Fibroblast of lung (primary cell): ENCODE measurements at regions not wholly inside any gene's neighbourhood (a gene's known extent, or its start where the extent isn't known, plus 50 kb on each side); places are given as distances from the start of the nearest gene placed in this dataset.

ENCODE experiments used
- DNase-seq, 2 donors: peaks; one replicate each; pipeline versions ENCODE4 v3.0.0 to v3.0.0-alpha.2; 2010; ENCODE audit warnings: low read depth in 2 of 2
- H2AFZ ChIP-seq: 2 replicates; pipeline ENCODE4 v1.5.1; 2012; ENCODE audit warnings: low read length, control low read depth, inconsistent platforms
- H3K27ac ChIP-seq: 2 replicates; pipeline ENCODE4 v1.5.1; 2011; ENCODE audit warnings: low read length, control low read depth; ENCODE audit not compliant: insufficient read depth
- H3K27me3 ChIP-seq: 2 replicates; pipeline ENCODE4 v1.5.1; 2011; ENCODE audit warnings: mild to moderate bottlenecking, low read length; ENCODE audit not compliant: control insufficient read depth, insufficient read depth
- H3K36me3 ChIP-seq: 2 replicates; pipeline ENCODE4 v1.5.1; 2011; ENCODE audit warnings: low read length; ENCODE audit not compliant: control insufficient read depth, insufficient read depth
- H3K4me1 ChIP-seq: 2 replicates; pipeline ENCODE4 v1.5.1; 2011; ENCODE audit warnings: low read length; ENCODE audit not compliant: control insufficient read depth, insufficient read depth; ENCODE audit errors: extremely low read depth
- H3K4me2 ChIP-seq: 2 replicates; pipeline ENCODE4 v1.5.1; 2011; ENCODE audit warnings: low read length, control low read depth; ENCODE audit not compliant: insufficient read depth; ENCODE audit errors: extremely low read depth
- H3K4me3 ChIP-seq, 4 experiments: fragments of 200-600 bp in 1 of 4; sonication (generic) in 1 of 4; replicated peaks in 1 of 4; 2 replicates each; pipeline ENCODE4 v1.5.1; 2011 to 2016; ENCODE audit warnings: low read length in 4 of 4, low read depth in 3 of 4, mild to moderate bottlenecking in 3 of 4, control low read depth in 2 of 4, inconsistent platforms in 1 of 4, mixed read lengths in 1 of 4; ENCODE audit not compliant: insufficient read depth in 1 of 4; ENCODE audit errors: control extremely low read depth in 1 of 4
- H3K79me2 ChIP-seq: 2 replicates; pipeline ENCODE4 v1.5.1; 2012; ENCODE audit warnings: mild to moderate bottlenecking, low read length, inconsistent platforms; ENCODE audit not compliant: control insufficient read depth, insufficient read depth
- H3K9ac ChIP-seq: 2 replicates; pipeline ENCODE4 v1.5.1; 2011; ENCODE audit warnings: mild to moderate bottlenecking, low read length, control low read depth; ENCODE audit not compliant: insufficient read depth
- H3K9me3 ChIP-seq: 2 replicates; pipeline ENCODE4 v1.5.1; 2012; ENCODE audit warnings: low read depth, low read length; ENCODE audit not compliant: control insufficient read depth, insufficient read depth
- H4K20me1 ChIP-seq: 2 replicates; pipeline ENCODE4 v1.5.1; 2011; ENCODE audit warnings: low read length; ENCODE audit not compliant: control insufficient read depth, insufficient read depth; ENCODE audit errors: extremely low read depth
- EZH2 ChIP-seq: IDR thresholded peaks from 2 replicates; pipeline ENCODE4 v1.5.1; 2012; ENCODE audit warnings: low read length, control low read depth, mild to moderate bottlenecking; ENCODE audit errors: missing control alignments
- TF ChIP-seq, protein P1 (sequence below), 2 donors: IDR thresholded peaks in 1 of 2; conservative IDR thresholded peaks in 1 of 2; 1 replicate in 1 of 2; 2 replicates in 1 of 2; pipeline ENCODE4 v1.5.1; 2011 to 2012; ENCODE audit warnings: low read length in 2 of 2, control low read depth in 1 of 2, inconsistent platforms in 1 of 2, low read depth in 1 of 2, mild to moderate bottlenecking in 1 of 2

DNA sequence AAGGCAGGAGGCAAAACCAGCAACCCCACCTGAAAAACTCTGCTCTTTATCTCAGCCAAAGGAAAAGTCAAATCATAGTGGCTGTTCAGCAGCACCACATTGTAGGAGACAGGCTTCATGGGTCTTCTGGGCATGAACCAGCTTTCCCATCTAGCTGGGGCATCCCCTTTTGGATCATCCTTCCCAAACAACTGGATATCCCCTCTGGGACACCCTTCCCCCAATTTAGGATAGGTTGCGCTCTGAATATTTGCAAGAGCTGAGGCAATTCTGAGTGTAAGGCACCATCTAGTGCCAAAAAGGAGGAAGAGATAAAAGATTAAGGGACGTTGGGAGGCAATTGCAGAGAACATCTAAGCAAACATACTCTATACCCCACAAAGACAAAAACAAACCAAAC, 295.8 kb downstream of the MATN1 start:
- TF ChIP-seq, protein P1, sequence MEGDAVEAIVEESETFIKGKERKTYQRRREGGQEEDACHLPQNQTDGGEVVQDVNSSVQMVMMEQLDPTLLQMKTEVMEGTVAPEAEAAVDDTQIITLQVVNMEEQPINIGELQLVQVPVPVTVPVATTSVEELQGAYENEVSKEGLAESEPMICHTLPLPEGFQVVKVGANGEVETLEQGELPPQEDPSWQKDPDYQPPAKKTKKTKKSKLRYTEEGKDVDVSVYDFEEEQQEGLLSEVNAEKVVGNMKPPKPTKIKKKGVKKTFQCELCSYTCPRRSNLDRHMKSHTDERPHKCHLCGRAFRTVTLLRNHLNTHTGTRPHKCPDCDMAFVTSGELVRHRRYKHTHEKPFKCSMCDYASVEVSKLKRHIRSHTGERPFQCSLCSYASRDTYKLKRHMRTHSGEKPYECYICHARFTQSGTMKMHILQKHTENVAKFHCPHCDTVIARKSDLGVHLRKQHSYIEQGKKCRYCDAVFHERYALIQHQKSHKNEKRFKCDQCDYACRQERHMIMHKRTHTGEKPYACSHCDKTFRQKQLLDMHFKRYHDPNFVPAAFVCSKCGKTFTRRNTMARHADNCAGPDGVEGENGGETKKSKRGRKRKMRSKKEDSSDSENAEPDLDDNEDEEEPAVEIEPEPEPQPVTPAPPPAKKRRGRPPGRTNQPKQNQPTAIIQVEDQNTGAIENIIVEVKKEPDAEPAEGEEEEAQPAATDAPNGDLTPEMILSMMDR (conservative IDR thresholded peaks at IDR 0.05 in 1 of 2, IDR thresholded peaks at IDR 0.05 in 1 of 2; ENCODE audit: low read depth in 1 of 2, low read length in 2 of 2) = no peak
- TF ChIP-seq EZH2 = no peak
- Histone ChIP-seq H3K9ac (no peak overlapping the region), H3K36me3 (no peaks in the 10 kb centered on the region), H3K27me3 (no peaks in the 10 kb centered on the region), H3K4me3 (no peak overlapping the region), H3K27ac (no peak overlapping the region), H3K4me2 (no peak overlapping the region), H2AFZ (no peak overlapping the region), H3K79me2 (no peaks in the 10 kb centered on the region), H4K20me1 (no peaks in the 10 kb centered on the region), H3K9me3 (no peaks in the 10 kb centered on the region), H3K4me1 (no peaks in the 10 kb centered on the region)
- DNase-seq = no peak

DNA sequence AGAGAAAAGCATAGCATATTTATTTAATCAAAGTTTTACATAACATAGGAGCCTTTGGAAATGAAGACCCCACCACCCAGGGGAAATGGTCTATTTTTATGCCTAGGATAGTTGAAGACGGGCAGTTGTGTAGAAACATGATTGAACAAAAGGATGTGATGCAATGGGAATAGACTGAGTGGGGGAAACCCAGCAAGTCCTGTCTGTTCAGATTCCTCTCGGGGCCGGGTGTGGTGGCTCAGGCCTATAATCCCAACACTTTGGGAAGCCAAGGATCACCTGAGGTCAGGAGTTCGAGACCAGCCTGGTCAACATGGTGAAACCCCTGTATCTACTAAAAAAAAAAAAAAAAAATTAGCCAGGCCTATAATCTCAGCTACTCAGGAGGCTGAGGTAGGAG, 298.3 kb downstream of the MATN1 start:
- H3K27me3 ChIP-seq = no peaks in the 10 kb centered on the region
- H4K20me1 ChIP-seq = no peaks in the 10 kb centered on the region
- no peaks in the 10 kb centered on the region for H3K79me2 ChIP-seq
- H3K4me3 ChIP-seq = no peak overlapping the region
- H3K9ac ChIP-seq = no peak overlapping the region
- H3K36me3 ChIP-seq = no peaks in the 10 kb centered on the region
- no peak for DNase-seq
- no peaks in the 10 kb centered on the region for H3K9me3 ChIP-seq
- H3K4me2 ChIP-seq = no peak overlapping the region
- no peak overlapping the region for H2AFZ ChIP-seq
- no peak for TF ChIP-seq EZH2
- TF ChIP-seq, protein P1 (conservative IDR thresholded peaks at IDR 0.05 in 1 of 2, IDR thresholded peaks at IDR 0.05 in 1 of 2; ENCODE audit: low read depth in 1 of 2, low read length in 2 of 2) = no peak
- no peaks in the 10 kb centered on the region for H3K4me1 ChIP-seq
- no peak overlapping the region for H3K27ac ChIP-seq

DNA sequence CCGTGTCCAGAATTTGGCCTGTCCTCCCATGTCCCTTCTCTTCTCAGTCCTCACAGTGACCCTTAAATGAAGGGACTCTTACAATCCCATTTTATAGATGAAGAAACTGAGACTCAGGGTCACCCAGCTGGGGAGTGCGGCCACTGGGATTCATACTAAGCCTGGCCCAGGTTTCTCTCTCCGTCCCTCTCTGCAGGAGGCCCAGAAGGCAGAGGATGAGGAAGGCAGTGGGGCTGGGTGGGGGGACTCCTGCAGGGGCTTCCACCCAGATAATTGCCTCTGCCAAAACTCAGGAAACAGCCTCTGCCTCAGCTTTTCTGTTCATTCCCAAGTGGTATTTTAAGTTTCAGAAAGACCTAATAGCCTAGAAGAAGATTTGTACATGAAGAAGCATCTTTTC, 299.8 kb downstream of the MATN1 start:
- no peak for DNase-seq
- no peak overlapping the region for H3K27ac ChIP-seq
- H3K9ac ChIP-seq = no peak overlapping the region
- H4K20me1 ChIP-seq = no peaks in the 10 kb centered on the region
- TF ChIP-seq EZH2 = no peak
- H3K36me3 ChIP-seq = no peaks in the 10 kb centered on the region
- no peak overlapping the region for H2AFZ ChIP-seq
- H3K4me1 ChIP-seq = no peaks in the 10 kb centered on the region
- no peak overlapping the region for H3K4me2 ChIP-seq
- no peaks in the 10 kb centered on the region for H3K9me3 ChIP-seq
- H3K79me2 ChIP-seq = no peaks in the 10 kb centered on the region
- no peaks in the 10 kb centered on the region for H3K27me3 ChIP-seq
- H3K4me3 ChIP-seq = no peak overlapping the region

DNA sequence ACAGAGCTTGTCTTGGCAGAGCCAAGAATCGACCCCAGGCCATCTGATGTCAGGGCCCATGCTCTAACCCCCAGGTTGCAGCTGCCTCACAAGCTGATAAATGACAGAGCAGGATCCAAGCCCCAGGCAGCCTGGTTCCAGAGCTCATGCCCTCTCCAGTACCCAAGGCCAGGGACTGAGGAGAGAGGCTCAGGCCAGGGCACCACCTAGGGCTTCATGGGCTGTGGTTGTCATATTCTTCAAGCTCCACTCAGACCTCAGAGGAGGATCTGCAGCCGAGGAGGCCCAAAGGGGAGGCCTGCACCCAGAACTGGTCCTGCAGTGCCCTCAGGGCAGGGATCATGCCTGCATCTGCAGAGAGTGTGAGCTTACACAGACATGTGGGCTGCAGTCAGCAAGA, 301.1 kb downstream of the MATN1 start:
- H4K20me1 ChIP-seq = no peaks in the 10 kb centered on the region
- H3K4me3 ChIP-seq = no peak overlapping the region
- H3K4me1 ChIP-seq = no peaks in the 10 kb centered on the region
- H3K27ac ChIP-seq = no peak overlapping the region
- no peak for DNase-seq
- H3K36me3 ChIP-seq = no peaks in the 10 kb centered on the region
- no peaks in the 10 kb centered on the region for H3K79me2 ChIP-seq
- H3K9ac ChIP-seq = no peak overlapping the region
- H3K9me3 ChIP-seq = no peaks in the 10 kb centered on the region
- H2AFZ ChIP-seq = no peak overlapping the region
- H3K4me2 ChIP-seq = no peak overlapping the region
- no peaks in the 10 kb centered on the region for H3K27me3 ChIP-seq
- TF ChIP-seq EZH2 = no peak
- TF ChIP-seq, protein P1 (conservative IDR thresholded peaks at IDR 0.05 in 1 of 2, IDR thresholded peaks at IDR 0.05 in 1 of 2; ENCODE audit: low read depth in 1 of 2, low read length in 2 of 2) = no peak
